ENCODE measurements at regions not wholly inside any gene's neighbourhood (a gene's known extent, or its start where the extent isn't known, plus 50 kb on each side); places are given as distances from the start of the nearest gene placed in this dataset.

DNA sequence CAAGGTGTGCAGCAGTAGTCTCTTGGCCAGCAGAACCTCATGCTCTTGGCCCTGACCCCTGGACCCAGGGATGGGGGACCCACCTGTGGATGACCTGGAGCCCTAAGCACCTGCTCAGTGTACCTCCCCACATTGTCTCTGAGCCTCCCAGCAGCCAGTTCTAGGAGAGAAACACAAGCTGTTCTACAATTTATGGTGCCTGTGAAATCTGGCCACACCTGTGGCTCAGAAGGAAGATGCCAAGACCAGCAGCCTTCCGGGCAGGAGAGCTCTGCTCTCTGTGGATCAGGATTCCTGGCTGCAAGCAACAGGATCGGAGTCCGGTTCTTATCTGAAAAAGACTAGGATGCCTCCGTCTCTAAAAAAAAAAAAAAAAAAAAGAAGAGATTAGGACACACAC, 103.6 kb upstream of the ANO1 start:
- TF ChIP-seq ZNF622 (IDR thresholded peaks at IDR 0.05) (no peak), POLR2AphosphoS5 (IDR thresholded peaks at IDR 0.05; ENCODE audit: low read length) (no peak), SIX5 (IDR thresholded peaks at IDR 0.05; ENCODE audit: low read depth, low read length, severe bottlenecking) (no peak), EZH2 (IDR thresholded peaks at IDR 0.05; ENCODE audit: borderline replicate concordance, control insufficient read depth, low read depth, low read length) (no peak), CREB1 (IDR thresholded peaks at IDR 0.05; ENCODE audit: low read depth) (no peak), JUND (IDR thresholded peaks at IDR 0.05; ENCODE audit: low read depth, low read length) (no peak), ZZZ3 (IDR thresholded peaks at IDR 0.05; ENCODE audit: control insufficient read depth, insufficient read length, low read depth) (no peak), TCF3 (IDR thresholded peaks at IDR 0.05; ENCODE audit: borderline replicate concordance, insufficient read depth, low read depth, low read length) (no peak)
- TF ChIP-seq, protein P1, sequence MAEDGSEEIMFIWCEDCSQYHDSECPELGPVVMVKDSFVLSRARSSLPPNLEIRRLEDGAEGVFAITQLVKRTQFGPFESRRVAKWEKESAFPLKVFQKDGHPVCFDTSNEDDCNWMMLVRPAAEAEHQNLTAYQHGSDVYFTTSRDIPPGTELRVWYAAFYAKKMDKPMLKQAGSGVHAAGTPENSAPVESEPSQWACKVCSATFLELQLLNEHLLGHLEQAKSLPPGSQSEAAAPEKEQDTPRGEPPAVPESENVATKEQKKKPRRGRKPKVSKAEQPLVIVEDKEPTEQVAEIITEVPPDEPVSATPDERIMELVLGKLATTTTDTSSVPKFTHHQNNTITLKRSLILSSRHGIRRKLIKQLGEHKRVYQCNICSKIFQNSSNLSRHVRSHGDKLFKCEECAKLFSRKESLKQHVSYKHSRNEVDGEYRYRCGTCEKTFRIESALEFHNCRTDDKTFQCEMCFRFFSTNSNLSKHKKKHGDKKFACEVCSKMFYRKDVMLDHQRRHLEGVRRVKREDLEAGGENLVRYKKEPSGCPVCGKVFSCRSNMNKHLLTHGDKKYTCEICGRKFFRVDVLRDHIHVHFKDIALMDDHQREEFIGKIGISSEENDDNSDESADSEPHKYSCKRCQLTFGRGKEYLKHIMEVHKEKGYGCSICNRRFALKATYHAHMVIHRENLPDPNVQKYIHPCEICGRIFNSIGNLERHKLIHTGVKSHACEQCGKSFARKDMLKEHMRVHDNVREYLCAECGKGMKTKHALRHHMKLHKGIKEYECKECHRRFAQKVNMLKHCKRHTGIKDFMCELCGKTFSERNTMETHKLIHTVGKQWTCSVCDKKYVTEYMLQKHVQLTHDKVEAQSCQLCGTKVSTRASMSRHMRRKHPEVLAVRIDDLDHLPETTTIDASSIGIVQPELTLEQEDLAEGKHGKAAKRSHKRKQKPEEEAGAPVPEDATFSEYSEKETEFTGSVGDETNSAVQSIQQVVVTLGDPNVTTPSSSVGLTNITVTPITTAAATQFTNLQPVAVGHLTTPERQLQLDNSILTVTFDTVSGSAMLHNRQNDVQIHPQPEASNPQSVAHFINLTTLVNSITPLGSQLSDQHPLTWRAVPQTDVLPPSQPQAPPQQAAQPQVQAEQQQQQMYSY (CRISPR knock-in tag; IDR thresholded peaks at IDR 0.05), result no peak
- TF ChIP-seq, protein P2, sequence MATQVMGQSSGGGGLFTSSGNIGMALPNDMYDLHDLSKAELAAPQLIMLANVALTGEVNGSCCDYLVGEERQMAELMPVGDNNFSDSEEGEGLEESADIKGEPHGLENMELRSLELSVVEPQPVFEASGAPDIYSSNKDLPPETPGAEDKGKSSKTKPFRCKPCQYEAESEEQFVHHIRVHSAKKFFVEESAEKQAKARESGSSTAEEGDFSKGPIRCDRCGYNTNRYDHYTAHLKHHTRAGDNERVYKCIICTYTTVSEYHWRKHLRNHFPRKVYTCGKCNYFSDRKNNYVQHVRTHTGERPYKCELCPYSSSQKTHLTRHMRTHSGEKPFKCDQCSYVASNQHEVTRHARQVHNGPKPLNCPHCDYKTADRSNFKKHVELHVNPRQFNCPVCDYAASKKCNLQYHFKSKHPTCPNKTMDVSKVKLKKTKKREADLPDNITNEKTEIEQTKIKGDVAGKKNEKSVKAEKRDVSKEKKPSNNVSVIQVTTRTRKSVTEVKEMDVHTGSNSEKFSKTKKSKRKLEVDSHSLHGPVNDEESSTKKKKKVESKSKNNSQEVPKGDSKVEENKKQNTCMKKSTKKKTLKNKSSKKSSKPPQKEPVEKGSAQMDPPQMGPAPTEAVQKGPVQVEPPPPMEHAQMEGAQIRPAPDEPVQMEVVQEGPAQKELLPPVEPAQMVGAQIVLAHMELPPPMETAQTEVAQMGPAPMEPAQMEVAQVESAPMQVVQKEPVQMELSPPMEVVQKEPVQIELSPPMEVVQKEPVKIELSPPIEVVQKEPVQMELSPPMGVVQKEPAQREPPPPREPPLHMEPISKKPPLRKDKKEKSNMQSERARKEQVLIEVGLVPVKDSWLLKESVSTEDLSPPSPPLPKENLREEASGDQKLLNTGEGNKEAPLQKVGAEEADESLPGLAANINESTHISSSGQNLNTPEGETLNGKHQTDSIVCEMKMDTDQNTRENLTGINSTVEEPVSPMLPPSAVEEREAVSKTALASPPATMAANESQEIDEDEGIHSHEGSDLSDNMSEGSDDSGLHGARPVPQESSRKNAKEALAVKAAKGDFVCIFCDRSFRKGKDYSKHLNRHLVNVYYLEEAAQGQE (IDR thresholded peaks at IDR 0.05; ENCODE audit: low read depth, low read length), result no peak
- TF ChIP-seq, protein P3, sequence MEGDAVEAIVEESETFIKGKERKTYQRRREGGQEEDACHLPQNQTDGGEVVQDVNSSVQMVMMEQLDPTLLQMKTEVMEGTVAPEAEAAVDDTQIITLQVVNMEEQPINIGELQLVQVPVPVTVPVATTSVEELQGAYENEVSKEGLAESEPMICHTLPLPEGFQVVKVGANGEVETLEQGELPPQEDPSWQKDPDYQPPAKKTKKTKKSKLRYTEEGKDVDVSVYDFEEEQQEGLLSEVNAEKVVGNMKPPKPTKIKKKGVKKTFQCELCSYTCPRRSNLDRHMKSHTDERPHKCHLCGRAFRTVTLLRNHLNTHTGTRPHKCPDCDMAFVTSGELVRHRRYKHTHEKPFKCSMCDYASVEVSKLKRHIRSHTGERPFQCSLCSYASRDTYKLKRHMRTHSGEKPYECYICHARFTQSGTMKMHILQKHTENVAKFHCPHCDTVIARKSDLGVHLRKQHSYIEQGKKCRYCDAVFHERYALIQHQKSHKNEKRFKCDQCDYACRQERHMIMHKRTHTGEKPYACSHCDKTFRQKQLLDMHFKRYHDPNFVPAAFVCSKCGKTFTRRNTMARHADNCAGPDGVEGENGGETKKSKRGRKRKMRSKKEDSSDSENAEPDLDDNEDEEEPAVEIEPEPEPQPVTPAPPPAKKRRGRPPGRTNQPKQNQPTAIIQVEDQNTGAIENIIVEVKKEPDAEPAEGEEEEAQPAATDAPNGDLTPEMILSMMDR (IDR thresholded peaks at IDR 0.05 in 2 of 3, conservative IDR thresholded peaks at IDR 0.05 in 1 of 3; ENCODE audit: control insufficient read depth in 2 of 3, extremely low read depth in 1 of 3, insufficient read depth in 1 of 3, low read depth in 3 of 3, low read length in 3 of 3), result no peak
- TF ChIP-seq, protein P4, sequence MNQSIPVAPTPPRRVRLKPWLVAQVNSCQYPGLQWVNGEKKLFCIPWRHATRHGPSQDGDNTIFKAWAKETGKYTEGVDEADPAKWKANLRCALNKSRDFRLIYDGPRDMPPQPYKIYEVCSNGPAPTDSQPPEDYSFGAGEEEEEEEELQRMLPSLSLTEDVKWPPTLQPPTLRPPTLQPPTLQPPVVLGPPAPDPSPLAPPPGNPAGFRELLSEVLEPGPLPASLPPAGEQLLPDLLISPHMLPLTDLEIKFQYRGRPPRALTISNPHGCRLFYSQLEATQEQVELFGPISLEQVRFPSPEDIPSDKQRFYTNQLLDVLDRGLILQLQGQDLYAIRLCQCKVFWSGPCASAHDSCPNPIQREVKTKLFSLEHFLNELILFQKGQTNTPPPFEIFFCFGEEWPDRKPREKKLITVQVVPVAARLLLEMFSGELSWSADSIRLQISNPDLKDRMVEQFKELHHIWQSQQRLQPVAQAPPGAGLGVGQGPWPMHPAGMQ (IDR thresholded peaks at IDR 0.05; ENCODE audit: borderline replicate concordance), result no peak

Data from GM12878 (cell line).